HG02642 (cell line): ENCODE measurements at regions not wholly inside any gene's neighbourhood (a gene's known extent, or its start where the extent isn't known, plus 50 kb on each side); places are given as distances from the start of the nearest gene placed in this dataset.
"Not testable (repeated sequence)": the region's sequence is repeated elsewhere in the genome, so short reads cannot be mapped to it uniquely, and the experiment has no call there.

ENCODE experiments used
- ATAC-seq: cut with Tn5 transposase; IDR thresholded peaks from one replicate; pipeline ENCODE4 v1.9.1; 2021; ENCODE audit warnings: mild to moderate bottlenecking; ENCODE audit not compliant: unreplicated experiment, poor library complexity

DNA sequence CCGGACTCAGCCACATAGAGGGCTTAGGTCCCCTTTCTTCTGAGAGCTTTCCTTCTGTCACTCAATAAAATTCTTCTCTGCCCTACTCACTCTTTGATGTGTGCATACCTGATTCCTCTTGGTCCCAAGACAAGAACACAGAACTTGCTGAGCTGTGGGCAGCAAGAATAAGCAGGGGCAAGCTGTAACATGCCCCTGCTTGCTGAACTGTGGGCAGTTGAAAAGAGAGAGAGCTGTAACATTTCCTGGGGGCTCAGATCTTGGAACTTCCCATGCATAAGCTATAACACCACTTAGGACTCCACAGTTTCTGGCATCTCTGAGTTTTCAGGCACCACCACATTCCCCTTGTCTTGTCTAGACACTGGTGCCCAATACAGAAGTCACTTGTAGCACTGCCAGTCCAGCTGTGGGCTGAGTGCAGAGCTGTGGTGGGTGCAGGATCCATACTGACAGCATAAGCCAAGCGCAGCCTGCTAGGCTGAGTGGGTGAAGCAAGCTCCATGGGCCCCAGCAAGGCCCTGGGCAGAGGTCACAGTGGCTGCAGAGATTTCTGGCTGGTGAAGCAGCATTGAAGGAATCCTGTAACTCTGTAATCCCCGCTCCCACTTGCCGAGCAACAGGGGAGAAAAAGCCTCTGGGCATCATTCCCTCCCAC, 241.2 kb downstream of the PCDH10 start:
- ATAC-seq: no peak

DNA sequence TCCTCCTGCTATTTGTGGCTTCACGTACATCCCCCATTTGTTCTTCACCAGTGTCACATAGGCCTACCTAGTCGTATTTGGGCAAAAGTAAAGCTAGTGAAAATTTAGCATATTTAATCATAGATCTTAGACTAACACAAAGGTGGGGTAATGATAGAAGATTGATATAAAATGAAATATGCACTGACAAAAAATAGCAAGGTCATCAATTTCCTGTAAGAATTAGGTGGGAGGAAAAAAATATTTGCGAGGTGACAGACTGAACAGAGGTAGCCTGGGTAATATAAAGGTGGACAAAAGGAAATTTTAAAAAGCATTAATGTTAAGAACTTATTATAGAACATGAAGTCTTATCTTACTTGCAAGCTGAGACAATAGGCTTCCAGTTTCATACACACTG, 239.9 kb downstream of the PCDH10 start:
- no peak for ATAC-seq

DNA sequence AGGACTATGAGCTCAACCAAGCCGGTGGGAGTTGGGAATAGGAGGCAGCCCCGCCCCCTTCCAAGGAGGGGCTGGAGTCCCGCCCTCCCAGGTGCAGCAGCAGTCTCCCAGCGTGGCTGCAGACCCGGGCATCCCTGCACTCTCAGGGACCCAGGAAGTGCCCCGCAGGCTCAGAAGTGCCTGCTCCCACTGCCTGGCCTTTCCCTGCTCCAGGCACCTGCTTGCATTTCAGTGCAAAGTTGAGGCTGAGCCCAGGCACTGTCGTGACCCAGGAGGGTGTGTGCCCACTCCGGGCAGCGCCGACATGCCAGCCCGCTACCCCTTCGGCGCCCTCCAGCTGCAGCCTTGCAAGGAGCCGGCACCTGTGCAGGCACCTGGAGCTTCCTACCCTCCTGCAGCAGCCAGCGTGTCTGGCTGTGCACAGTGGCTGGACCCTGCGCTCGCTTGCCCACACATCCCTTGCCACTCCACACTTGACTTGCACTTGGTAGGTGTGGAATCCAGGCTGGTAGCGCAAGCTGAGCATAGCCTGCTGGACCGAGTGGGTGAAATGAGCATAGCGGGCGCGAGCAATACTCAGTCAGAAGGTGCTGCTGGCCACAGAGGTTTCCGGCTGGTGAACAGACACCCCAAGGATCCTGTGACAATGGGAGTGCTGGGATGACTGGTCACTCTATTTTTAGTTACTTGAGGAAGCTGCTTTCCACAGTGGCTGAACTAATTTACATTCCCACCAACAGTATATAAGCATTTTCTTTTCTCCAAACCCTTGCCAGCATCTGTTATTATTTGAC, 236.3 kb downstream of the PCDH10 start:
- no peak for ATAC-seq

DNA sequence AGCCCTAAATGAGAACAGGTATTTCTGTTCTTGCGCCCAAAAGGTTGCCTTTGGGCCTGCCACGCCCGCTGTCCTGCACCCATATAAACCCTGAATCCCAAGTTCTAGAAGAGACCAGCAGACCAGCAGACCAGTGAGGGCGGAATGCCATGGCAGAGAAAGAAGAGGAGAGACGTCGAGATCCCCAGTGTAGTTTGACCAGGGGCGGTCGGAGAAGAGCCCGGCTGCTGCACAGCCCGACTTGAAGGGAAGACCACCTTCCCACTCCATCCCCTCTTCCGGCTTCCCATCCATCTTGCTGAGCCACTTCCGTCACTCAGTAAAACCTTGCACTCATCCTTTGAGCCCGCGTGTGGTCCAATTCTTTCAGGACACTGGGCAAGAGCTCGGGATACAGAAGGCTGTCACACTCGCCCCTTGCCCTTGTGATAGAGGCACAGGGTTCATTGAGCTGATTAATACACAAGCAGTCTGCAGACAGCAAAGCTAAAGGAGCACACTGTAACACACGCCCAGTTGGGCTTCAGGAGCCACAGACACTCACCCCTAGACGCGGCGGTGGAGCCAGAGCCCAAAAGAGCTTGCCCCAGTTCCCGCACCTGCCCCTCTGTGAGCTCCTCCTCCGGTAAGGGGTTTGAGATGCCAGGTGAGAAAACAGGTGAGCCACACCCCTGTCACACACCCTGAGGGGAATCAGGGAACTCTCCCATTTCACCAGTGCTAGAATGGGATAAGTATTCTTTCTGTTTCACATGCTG, 230.8 kb downstream of the PCDH10 start:
- no peak for ATAC-seq

DNA sequence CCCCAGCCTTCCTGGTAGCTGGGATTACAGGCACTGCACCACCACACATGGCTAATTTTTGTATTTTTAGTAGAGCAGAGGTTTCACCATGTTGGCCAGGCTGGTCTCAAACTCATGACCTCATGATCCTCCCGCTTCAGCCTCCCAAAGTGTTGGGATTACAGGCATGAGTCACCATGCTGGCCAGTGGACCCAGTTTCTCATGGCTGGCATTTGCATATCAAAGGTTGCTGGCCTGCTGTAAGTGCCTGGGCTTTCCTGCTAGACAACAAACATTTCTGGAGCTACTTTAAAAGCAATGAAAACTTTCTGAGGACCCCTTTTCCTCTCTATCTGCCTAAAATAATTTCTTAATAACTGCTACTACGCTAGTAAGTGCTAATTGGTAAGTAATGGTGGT, 228.2 kb downstream of the PCDH10 start:
- no peak for ATAC-seq

DNA sequence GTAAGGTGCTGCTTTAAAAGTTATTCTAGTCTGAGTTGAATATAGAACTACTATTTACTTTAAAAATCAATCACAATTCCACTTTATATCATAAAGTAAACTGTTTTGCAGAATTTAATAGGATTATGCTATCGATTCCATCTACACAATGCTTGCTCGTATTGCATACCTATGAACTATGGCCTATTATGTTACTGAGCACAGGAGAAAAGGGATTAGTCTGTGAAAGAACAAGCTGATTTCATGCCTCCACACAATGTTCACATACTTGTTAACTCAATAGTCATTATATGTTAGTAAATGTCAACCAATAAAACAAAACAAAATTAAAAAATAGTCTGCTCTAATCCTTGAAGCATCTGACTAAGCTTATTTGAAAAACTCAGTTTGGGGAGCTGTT, 223.6 kb downstream of the PCDH10 start:
- no peak for ATAC-seq

DNA sequence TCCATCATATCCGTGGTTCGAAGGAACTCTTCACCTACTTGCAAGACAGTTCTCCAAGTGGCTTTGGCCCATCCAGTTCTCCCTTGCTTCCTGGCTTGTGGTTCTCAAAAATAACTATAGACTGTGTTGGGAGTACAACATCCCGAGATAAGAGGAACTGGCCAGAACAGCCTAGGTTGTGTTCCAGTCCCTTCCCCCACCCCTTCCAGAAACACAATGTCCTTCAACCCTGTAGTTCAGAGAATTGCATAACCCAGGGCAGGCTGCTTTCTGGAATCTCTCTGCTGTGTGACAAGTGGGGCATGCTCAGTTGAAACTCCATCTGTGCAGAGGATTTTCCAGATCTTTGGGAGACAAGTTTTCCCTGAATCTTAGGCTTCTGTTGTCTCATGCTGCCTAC, 206.5 kb downstream of the PCDH10 start:
- ATAC-seq: no peak

DNA sequence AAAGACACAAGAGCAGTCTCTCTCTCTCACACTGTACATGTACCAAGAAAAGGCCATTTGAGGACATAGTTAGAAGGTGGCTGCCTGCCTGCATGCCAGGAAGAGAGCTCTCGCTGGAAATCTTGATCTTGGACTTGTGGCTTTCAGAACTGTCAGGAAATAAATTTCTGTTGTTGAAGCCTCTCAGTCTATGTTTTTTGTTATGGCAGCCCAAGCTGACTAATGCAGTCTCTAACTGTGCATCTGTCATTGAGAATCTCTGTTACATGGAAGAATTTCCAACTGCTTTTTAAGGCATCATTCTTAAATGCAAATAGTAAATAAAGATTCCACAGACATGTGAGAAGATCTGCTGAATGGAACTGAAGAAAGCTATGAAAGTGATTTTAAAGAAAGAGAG, 198.3 kb downstream of the PCDH10 start:
- ATAC-seq: no peak

DNA sequence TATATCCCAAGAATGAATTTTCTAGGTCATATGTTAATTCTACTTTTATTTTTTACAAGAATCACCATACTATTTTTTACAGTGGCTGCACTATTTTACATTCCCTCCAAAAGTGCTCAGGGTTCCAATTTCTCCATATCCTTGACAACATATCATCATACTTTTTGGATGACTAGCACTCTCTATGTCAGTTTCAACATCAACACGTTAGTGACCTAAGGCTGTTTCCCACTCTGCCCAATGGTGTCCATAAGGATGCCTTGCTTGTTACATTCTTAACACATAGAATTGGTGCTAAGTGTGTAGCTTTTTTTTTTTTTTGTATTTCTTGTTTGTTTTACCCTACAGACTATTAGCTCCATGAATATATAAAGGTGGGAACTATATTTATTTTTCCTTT, 175.4 kb downstream of the PCDH10 start:
- no peak for ATAC-seq

DNA sequence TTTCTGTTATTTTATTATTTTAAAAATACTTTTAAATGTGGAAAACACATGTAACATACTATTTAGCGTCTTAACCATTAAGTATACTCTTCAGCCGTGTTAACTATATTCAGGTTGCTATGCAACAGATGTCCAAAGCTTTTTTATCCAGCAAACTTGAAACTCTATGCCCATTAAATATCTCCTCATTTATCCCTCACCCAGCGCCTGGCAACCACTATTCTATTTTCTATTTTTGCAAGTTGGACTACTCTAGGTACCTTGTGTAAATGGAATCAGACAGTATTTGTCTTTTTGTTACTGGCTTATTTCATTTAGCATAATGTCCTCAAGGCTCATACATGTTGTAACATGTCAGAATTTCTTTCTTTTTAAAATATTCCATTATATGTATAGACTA, 174.6 kb downstream of the PCDH10 start:
- ATAC-seq: no peak

DNA sequence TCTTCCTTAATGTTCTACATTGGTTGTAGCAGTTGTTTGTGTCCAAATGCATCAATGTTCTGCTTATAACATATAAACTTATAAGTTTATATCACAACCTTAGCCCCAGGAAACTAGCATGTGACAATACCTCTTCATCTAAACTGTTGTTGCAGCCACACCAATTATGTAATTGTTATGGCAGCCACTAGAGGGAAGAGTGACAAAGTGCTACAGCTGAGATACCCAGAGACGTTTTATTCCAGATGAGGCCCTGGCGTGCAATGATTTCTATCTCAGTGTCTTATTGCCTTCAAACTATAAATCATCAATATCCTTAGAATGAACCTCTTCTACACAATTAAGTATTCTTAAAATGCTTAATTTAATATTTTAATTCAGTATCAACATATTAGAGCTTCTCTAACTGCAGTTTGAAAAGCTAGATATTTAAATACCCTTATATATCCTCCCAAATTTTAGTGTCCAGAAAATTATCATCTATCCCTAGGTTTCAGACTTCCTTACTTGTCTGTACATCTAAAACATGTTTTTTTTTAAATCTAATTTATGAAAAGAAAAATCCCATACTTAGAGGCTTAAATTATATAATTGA, 171.6 kb downstream of the PCDH10 start:
- ATAC-seq: peak; percentile 89

DNA sequence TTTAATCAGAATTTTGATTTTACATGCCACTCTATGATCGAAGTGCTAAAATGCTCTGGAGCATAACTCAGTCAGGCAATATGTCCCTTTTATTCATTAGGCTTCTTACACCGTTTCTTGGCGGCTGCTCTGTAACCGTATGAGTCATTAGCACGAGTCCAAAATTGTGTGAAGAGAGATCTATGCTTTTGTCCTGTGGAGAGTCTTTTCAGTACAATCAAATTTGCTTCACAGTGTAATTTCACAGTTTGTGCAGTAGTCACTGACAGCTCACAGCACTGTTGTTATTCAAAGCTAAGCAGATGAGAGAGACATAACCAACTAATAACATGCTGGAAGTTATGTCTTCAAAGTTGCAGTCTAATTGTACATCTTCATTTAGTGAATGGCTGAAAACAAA, 167.8 kb downstream of the PCDH10 start:
- no peak for ATAC-seq

DNA sequence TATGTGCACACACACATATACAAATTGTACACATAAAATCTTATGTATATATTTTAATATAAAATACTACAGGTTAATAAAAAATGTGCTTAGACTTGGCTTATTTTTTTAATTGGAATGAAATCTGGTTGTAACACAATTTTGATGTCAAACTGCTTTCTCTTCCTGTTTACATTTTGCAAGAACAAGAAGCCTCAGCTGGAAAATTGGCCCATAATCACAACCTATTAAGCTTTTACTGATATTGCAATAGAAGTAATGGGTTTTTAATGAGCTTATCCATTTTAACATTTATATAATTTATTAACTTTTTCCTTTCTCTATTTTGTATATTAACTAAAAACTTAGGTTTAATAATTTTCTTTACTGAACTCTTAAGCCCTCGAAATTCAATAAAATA, 165.9 kb downstream of the PCDH10 start:
- ATAC-seq: no peak

DNA sequence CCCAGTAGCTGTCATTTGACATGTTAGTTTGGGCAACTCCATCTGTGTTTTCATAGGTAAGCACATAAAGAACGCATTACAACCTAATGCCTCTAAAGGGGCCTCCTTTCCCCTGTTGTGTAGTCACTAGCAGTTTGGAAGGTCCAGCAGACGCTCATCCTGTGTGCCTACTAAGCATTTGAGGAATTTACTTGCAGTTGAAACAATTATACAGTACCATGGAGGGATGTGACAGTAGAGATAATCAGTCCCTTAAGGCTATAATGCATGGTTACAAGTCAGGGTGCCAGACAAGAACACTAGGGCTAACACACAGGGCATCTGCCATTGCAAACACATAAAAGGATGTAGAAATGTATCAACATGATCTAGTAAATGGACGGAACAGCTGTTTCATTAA, 138.3 kb downstream of the PCDH10 start:
- no peak for ATAC-seq

DNA sequence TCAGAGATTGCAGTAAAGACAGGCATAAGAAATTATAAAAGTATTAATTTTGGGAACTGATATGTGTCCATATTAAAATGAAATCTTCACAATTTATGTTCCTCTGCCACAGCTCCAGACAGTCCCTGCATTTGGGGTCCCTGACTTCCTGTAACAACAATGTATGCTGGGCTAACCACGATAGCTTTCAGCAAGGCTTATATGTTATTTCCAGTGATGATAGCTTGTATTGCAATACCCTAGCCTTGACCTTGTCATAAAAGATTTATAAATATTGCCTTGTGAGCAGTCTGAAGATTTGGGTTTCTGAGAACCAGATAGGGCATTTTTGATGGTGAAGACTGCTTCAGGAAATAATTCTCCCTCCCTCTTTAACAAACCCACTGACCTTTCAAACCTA, 129.5 kb downstream of the PCDH10 start:
- ATAC-seq: no peak

DNA sequence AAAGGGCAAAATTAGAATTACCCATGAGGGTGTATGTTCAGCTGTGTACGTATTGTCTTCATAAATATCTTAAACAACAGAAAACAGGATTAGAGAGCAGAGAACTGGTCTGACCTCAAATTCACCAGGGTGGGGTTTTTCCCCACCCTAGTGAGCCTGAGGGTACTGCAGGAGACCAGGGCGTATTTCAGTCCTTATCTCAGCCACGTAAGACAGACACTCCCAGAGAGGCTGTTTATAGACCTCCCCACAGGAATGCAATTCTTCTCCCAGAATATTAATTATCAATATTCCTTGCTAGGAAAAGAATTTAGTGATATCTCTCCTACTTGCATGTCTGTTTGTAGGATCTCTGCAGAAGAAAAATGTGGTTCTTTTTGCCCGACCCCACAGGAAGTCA, 128.8 kb downstream of the PCDH10 start:
- not testable (repeated sequence) for ATAC-seq

DNA sequence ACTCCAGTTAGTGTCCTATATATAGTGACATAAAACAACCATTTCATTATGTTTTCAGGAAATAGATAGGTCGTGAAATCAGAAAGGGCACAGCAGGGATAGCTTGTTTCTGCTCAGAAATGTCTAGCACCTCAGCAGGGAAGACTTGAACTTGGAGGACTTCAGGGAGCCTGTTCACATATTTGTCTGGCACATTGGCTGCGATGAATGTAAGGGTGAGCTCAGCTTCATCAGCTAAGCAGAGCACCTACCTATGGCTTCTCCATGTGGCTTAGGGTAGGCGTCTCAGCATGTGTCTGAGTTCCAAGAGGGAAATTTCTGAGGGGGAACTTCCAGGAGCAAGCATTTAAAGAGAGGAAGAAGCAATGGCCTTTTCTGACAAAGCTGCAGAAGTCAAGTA, 126.2 kb downstream of the PCDH10 start:
- ATAC-seq: no peak

DNA sequence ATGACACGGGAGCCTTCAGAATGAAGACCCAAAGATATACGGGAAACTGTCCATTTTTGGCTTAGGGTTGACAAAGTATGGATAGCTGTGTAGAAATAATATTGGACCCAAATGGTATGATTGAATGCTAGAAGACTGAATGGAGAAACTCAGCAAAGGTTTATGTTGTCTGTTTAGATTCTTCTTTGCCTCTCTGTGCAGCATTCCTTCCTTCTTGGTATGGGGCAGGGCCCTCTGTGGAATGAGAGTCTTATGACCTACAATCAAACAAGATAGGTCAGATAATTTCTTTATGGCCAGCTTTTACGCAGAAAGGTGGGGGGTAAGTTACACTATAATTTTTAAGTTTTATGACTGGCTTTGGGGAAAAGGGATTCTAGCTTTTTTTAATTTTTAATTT, 124.3 kb downstream of the PCDH10 start:
- ATAC-seq: no peak

DNA sequence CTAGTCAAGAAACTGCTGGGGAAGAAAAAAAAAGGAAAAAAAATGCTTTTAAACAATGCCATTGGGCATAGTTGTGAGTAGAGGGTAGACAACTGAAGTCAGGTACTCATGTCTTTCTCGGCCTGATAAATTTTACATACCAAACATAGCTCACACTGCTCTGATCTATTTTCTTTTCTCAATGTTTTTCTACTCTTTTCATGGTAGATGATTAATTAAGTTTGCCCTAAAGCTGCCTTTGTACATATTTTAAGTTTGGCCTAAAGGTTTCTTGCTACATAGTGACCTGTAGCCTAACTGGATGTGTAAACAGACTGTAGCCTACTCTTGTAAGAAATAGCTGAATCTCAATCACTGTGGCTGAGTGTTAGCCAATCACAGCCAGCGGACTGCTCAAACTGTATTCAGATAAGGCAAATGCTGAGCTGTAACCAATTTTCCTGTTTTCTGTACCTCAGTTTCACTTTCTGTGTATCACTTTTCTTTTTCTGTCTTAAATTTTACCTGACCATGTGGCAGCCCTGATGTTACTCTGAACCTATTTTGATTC, 121.0 kb downstream of the PCDH10 start:
- ATAC-seq: peak; percentile 45

DNA sequence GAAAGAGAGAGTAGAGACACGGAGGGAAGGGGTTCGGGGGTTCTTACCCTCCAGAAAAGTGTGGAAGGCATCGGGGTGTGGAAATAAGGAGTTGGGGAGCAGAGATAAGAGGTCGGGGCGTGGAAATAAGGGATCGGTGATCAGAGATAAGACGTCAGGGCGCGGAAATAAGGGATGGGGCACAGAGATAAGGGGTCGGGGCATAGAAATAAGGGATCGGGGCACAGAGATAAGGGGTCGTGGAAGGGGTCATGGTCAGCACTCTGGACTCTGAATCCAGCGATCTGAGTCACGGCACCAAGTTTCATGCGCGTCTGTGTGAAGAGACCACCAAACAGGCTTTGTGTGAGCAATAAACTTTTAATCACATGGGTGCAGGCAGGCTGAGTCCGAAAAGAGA, 119.1 kb downstream of the PCDH10 start:
- ATAC-seq: no peak

DNA sequence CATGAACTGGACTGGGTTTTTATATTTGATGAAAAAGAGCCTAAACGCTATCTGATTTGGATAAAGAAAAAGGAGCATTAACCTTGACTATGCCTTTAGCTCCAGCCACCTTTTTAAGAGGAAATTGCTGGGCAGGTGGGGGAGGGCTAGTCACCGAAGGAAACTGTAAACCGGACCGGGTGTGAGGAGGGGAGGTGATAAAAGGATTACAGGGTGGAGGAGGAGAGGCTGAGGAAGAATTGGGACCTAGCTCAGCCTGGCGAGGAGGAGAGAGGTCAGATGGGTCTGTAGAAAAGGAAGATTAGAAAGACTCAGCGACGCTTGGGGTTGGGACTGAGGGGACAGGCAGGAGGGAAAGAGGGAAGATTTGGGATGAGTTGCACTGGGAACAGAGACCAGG, 118.4 kb downstream of the PCDH10 start:
- not testable (repeated sequence) for ATAC-seq
